Osteoblast (primary cell): ENCODE measurements at regions not wholly inside any gene's neighbourhood (a gene's known extent, or its start where the extent isn't known, plus 50 kb on each side); places are given as distances from the start of the nearest gene placed in this dataset.

Experiments used
- DNase-seq: peaks from one replicate; pipeline ENCODE4 v3.0.0; 2011; ENCODE audit warnings: low spot score, mixed read lengths; ENCODE audit not compliant: insufficient read length; ENCODE audit errors: missing footprints
- H2AFZ ChIP-seq: 2 replicates; pipeline ENCODE4 v1.6.0; 2011; ENCODE audit warnings: mild to moderate bottlenecking, low read length
- H3K27ac ChIP-seq: 2 replicates; pipeline ENCODE4 v1.5.1; 2011; ENCODE audit warnings: mild to moderate bottlenecking, low read depth, low read length, moderate library complexity
- H3K27me3 ChIP-seq: 2 replicates; pipeline ENCODE4 v1.6.0; 2012; ENCODE audit warnings: mild to moderate bottlenecking, control low read depth, inconsistent platforms, low read length, moderate library complexity; ENCODE audit not compliant: insufficient read depth
- H3K36me3 ChIP-seq: 2 replicates; pipeline ENCODE4 v1.5.1; 2011; ENCODE audit warnings: mild to moderate bottlenecking, low read length, control low read depth, moderate library complexity; ENCODE audit not compliant: insufficient read depth
- H3K4me1 ChIP-seq: 2 replicates; pipeline ENCODE4 v1.5.1; 2011; ENCODE audit warnings: mild to moderate bottlenecking, low read length, control low read depth, moderate library complexity; ENCODE audit not compliant: insufficient read depth
- H3K4me2 ChIP-seq: 2 replicates; pipeline ENCODE4 v1.6.0; 2011; ENCODE audit warnings: mild to moderate bottlenecking, low read length; ENCODE audit not compliant: insufficient read depth
- H3K4me3 ChIP-seq: fragments of 200-600 bp; sonication (generic); 3 replicates; pipeline ENCODE4 v1.5.1; 2012; ENCODE audit warnings: mild to moderate bottlenecking, low read length, inconsistent platforms; ENCODE audit not compliant: insufficient read depth
- H3K79me2 ChIP-seq: 2 replicates; pipeline ENCODE4 v1.6.0; 2012; ENCODE audit warnings: mild to moderate bottlenecking, low read length, control low read depth, inconsistent platforms; ENCODE audit not compliant: insufficient read depth
- H3K9me3 ChIP-seq: 2 replicates; pipeline ENCODE4 v1.5.1; 2011; ENCODE audit warnings: low read depth, low read length, control low read depth
- H4K20me1 ChIP-seq: 2 replicates; pipeline ENCODE4 v1.6.0; 2012; ENCODE audit warnings: mild to moderate bottlenecking, low read length, control low read depth; ENCODE audit not compliant: insufficient read depth
- CTCF ChIP-seq: IDR thresholded peaks from 2 replicates; pipeline ENCODE4 v1.5.1; 2011; ENCODE audit warnings: mild to moderate bottlenecking, low read depth, low read length, moderate library complexity; ENCODE audit errors: extremely low read depth

GRCh38 chr2:241943961-241944575, 74.5 kb downstream of the RTP5 start:
- H3K27me3 ChIP-seq = peaks cover 6% of the 10 kb centered on the region
- no peaks in the 10 kb centered on the region for H3K79me2 ChIP-seq
- no peaks in the 10 kb centered on the region for H3K9me3 ChIP-seq
- H2AFZ ChIP-seq = no peak overlapping the region
- H3K4me2 ChIP-seq = no peak overlapping the region
- no peaks in the 10 kb centered on the region for H4K20me1 ChIP-seq
- peak; percentile 54 for DNase-seq
- H3K27ac ChIP-seq = no peak overlapping the region
- H3K36me3 ChIP-seq = no peaks in the 10 kb centered on the region
- H3K4me1 ChIP-seq = no peaks in the 10 kb centered on the region
- no peak for TF ChIP-seq CTCF
- no peak overlapping the region for H3K4me3 ChIP-seq

GRCh38 chr2:241944821-241945220, 75.3 kb downstream of the RTP5 start:
- Histone ChIP-seq H3K4me3 (no peak overlapping the region), H3K79me2 (no peaks in the 10 kb centered on the region), H3K4me1 (no peaks in the 10 kb centered on the region), H3K27me3 (peaks cover 6% of the 10 kb centered on the region), H4K20me1 (no peaks in the 10 kb centered on the region), H3K4me2 (no peak overlapping the region), H3K36me3 (no peaks in the 10 kb centered on the region), H3K9me3 (no peaks in the 10 kb centered on the region), H3K27ac (no peak overlapping the region), H2AFZ (no peak overlapping the region)
- no peak for TF ChIP-seq CTCF
- DNase-seq = peak; percentile 44

- TF ChIP-seq CTCF = no peak
Observed at GRCh38 chr2:241945311-241945710, 75.8 kb downstream of the RTP5 start.

GRCh38 chr2:241945803-241946202, 76.3 kb downstream of the RTP5 start:
- Histone ChIP-seq H3K36me3 (no peaks in the 10 kb centered on the region), H3K79me2 (no peaks in the 10 kb centered on the region), H3K4me3 (no peak overlapping the region), H3K27ac (no peak overlapping the region), H3K4me1 (no peaks in the 10 kb centered on the region), H3K27me3 (peaks cover 6% of the 10 kb centered on the region), H4K20me1 (peaks cover 6% of the 10 kb centered on the region), H2AFZ (no peak overlapping the region), H3K4me2 (no peak overlapping the region), H3K9me3 (no peaks in the 10 kb centered on the region)
- no peak for TF ChIP-seq CTCF
- DNase-seq = no peak

More at GRCh38 chr2:241945311-241945710, 75.8 kb downstream of the RTP5 start:
- Histone ChIP-seq H3K4me1 (no peaks in the 10 kb centered on the region), H3K79me2 (no peaks in the 10 kb centered on the region), H3K27me3 (peaks cover 6% of the 10 kb centered on the region), H4K20me1 (peaks cover 2% of the 10 kb centered on the region), H3K4me2 (no peak overlapping the region), H3K36me3 (no peaks in the 10 kb centered on the region), H2AFZ (no peak overlapping the region), H3K27ac (no peak overlapping the region), H3K4me3 (no peak overlapping the region), H3K9me3 (no peaks in the 10 kb centered on the region)
- peak; percentile 22 for DNase-seq
